CD4-positive, alpha-beta T cell (primary cell): ENCODE measurements at regions not wholly inside any gene's neighbourhood (a gene's known extent, or its start where the extent isn't known, plus 50 kb on each side); places are given as distances from the start of the nearest gene placed in this dataset.

Experiments
- ATAC-seq: fragments of 200-7000 bp; cut with Tn5 transposase; one replicate; pipeline ENCODE4 v1.10.0; 2022; ENCODE audit warnings: mild to moderate bottlenecking; ENCODE audit not compliant: poor library complexity
- CTCF ChIA-PET: fragments of 350-600 bp; sonication (Branson Sonifier 250); formaldehyde crosslinking; loops from one replicate; lab custom pipeline; 2021; ENCODE audit warnings: antibody characterized with exemption, inconsistent platforms; lab: Charles Lee
- POLR2A ChIA-PET: fragments of 350-600 bp; sonication (Branson Sonifier 250); formaldehyde crosslinking; loops from one replicate; lab custom pipeline; 2021; ENCODE audit warnings: antibody characterized with exemption, inconsistent platforms; lab: Charles Lee
- DNase-seq, 14 experiments: peaks; one replicate each; pipeline ENCODE4 v3.0.0-alpha.2; 2013 to 2020; ENCODE audit warnings: mixed read lengths in 2 of 14
- H3K27ac ChIP-seq, 2 donors: one replicate each; pipeline versions ENCODE4 v1.5.1 to v1.7.0; 2013; ENCODE audit warnings: low read length in 2 of 2, low read depth in 1 of 2, mild to moderate bottlenecking in 1 of 2
- H3K27me3 ChIP-seq, 2 experiments: 1 replicate in 1 of 2; 2 replicates in 1 of 2; pipeline versions ENCODE4 v1.6.1 to v1.7.0; 2013; ENCODE audit warnings: low read length in 2 of 2, control low read depth in 1 of 2, mild to moderate bottlenecking in 1 of 2, moderate library complexity in 1 of 2; ENCODE audit not compliant: insufficient read depth in 2 of 2, control insufficient read depth in 1 of 2
- H3K36me3 ChIP-seq: one replicate; pipeline ENCODE4 v1.6.1; 2013; ENCODE audit warnings: low read length, control low read depth; ENCODE audit not compliant: insufficient read depth
- H3K4me1 ChIP-seq: one replicate; pipeline ENCODE4 v1.6.1; 2013; ENCODE audit warnings: low read length, control low read depth; ENCODE audit not compliant: insufficient read depth
- H3K4me3 ChIP-seq: one replicate; pipeline ENCODE4 v1.5.1; 2013; ENCODE audit warnings: mild to moderate bottlenecking, low read length, moderate library complexity
- H3K9me3 ChIP-seq, 2 experiments: 1 replicate in 1 of 2; 2 replicates in 1 of 2; pipeline versions ENCODE4 v1.6.1 to v1.7.0; 2013; ENCODE audit warnings: low read length in 2 of 2, mild to moderate bottlenecking in 2 of 2, control low read depth in 1 of 2, moderate library complexity in 1 of 2; ENCODE audit not compliant: control insufficient read depth in 1 of 2, insufficient read depth in 1 of 2
- H3K27ac Mint-ChIP-seq: one replicate; pipeline ENCODE4 v1.8.0; 2020; ENCODE audit warnings: mixed read lengths
- H3K27me3 Mint-ChIP-seq: one replicate; pipeline ENCODE4 v1.8.0; 2021; ENCODE audit warnings: mixed read lengths
- H3K36me3 Mint-ChIP-seq: one replicate; pipeline ENCODE4 v1.8.0; 2021; ENCODE audit warnings: low read depth, mixed read lengths
- H3K4me1 Mint-ChIP-seq: one replicate; pipeline ENCODE4 v1.8.0; 2021; ENCODE audit warnings: low read depth, mixed read lengths
- H3K4me3 Mint-ChIP-seq: one replicate; pipeline ENCODE4 v1.8.0; 2020; ENCODE audit warnings: mild to moderate bottlenecking, mixed read lengths
- H3K9me3 Mint-ChIP-seq: one replicate; pipeline ENCODE4 v1.8.0; 2020; ENCODE audit warnings: mixed read lengths
- CTCF ChIP-seq: fragments of 200-600 bp; IDR thresholded peaks from one replicate; pipeline ENCODE4 v1.8.0; 2022; ENCODE audit warnings: antibody characterized with exemption, mild to moderate bottlenecking
- intact Hi-C, 2 experiments: fragments of 100-400 bp; cut with DNase I in 1 of 2; cut with micrococcal nuclease in 1 of 2; formaldehyde crosslinking; loops; one replicate each; pipeline versions ENCODE4 v1.15.1 to v1.9.0; 2023 to 2025; cut with DNase I, micrococcal nuclease

GRCh38 chr5:105878402-105878801 is 1792.3 kb downstream of the EFNA5 start:
- no peaks in the 10 kb centered on the region for H3K27me3 ChIP-seq
- Mint-ChIP-seq H3K4me3 (no peak overlapping the region), H3K4me1 (no peaks in the 10 kb centered on the region), H3K9me3 (no peaks in the 10 kb centered on the region), H3K27me3 (no peaks in the 10 kb centered on the region), H3K27ac (no peak overlapping the region), H3K36me3 (no peaks in the 10 kb centered on the region)
- no peaks in the 10 kb centered on the region for H3K4me1 ChIP-seq
- no peak overlapping the region for H3K4me3 ChIP-seq
- H3K9me3 ChIP-seq: no peaks in the 10 kb centered on the region
- intact Hi-C loops: no loop called here
- POLR2A ChIA-PET: no interaction called here
- no peak for TF ChIP-seq CTCF
- no peak overlapping the region for H3K27ac ChIP-seq
- ATAC-seq (no peak), DNase-seq (no peak)
- CTCF ChIA-PET: no interaction called here
- no peaks in the 10 kb centered on the region for H3K36me3 ChIP-seq

DNA sequence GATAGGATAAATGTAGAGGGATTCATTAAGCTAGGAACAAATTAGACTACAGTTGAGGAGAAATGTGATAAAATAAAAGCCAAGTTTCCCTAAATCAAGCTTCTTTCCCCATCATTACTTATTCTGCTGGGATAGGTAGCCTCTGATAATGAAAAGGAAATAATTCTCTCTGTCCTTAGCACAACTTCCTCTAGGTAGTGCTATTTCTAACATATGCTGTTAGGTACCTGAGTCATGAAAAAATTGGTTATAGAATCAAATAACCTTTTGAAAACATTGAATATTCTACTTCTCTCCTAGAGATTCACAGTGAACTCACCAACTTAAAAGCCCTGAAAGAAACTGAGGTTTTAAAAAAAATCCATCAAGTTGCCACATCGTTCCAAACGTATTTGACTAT is 1793.1 kb downstream of the EFNA5 start:
- no peaks in the 10 kb centered on the region for H3K36me3 Mint-ChIP-seq
- CTCF ChIA-PET: no interaction called here
- Histone ChIP-seq H3K27me3 (no peaks in the 10 kb centered on the region), H3K27ac (no peak overlapping the region), H3K4me1 (no peaks in the 10 kb centered on the region), H3K9me3 (no peaks in the 10 kb centered on the region), H3K36me3 (no peaks in the 10 kb centered on the region), H3K4me3 (no peak overlapping the region)
- peaks cover 3% of the 10 kb centered on the region for H3K9me3 Mint-ChIP-seq
- no peak overlapping the region for H3K27ac Mint-ChIP-seq
- H3K4me1 Mint-ChIP-seq: no peaks in the 10 kb centered on the region
- intact Hi-C loops: no loop called here
- no peak overlapping the region for H3K4me3 Mint-ChIP-seq
- no peak for TF ChIP-seq CTCF
- ATAC-seq (no peak), DNase-seq (no peak)
- H3K27me3 Mint-ChIP-seq: no peaks in the 10 kb centered on the region
- POLR2A ChIA-PET: no interaction called here

DNA sequence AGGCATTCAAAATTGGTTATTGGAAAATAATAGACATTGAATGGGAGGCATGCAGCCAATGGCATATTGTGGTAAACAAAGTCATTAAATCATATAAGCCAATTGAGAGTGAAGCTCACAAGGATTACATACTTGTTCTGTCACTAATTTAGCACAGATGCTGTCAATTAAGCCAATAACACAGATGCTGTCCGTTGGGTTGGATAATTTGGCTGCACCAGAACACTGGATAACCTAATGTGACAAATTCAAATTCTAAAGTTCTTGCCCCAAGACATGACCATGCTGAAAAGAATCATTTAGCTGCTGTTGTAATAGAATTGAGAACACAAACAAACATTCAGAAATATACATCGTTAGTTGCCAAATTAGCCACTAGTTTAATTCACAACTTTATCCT is 1796.4 kb downstream of the EFNA5 start:
- no peak overlapping the region for H3K4me3 Mint-ChIP-seq
- no peak for DNase-seq
- no peak for ATAC-seq
- no peaks in the 10 kb centered on the region for H3K36me3 ChIP-seq
- no peak for TF ChIP-seq CTCF
- no peaks in the 10 kb centered on the region for H3K4me1 ChIP-seq
- H3K27ac ChIP-seq: no peak overlapping the region
- H3K27me3 Mint-ChIP-seq: no peaks in the 10 kb centered on the region
- intact Hi-C loops: no loop called here
- ChIA-PET CTCF (no interaction called here), POLR2A (no interaction called here)
- H3K27ac Mint-ChIP-seq: no peak overlapping the region
- no peaks in the 10 kb centered on the region for H3K27me3 ChIP-seq
- H3K9me3 Mint-ChIP-seq: peaks cover 11% of the 10 kb centered on the region
- H3K9me3 ChIP-seq: no peaks in the 10 kb centered on the region
- H3K4me3 ChIP-seq: no peak overlapping the region
- H3K4me1 Mint-ChIP-seq: no peaks in the 10 kb centered on the region
- no peaks in the 10 kb centered on the region for H3K36me3 Mint-ChIP-seq
